A549 (cell line): ENCODE measurements at regions not wholly inside any gene's neighbourhood (a gene's known extent, or its start where the extent isn't known, plus 50 kb on each side); places are given as distances from the start of the nearest gene placed in this dataset.

Experiments
- CBX8 ChIP-seq: fragments of 200-600 bp; sonication (generic); IDR thresholded peaks from 2 replicates; pipeline ENCODE4 v1.6.1; 2016
- CTCF ChIP-seq: fragments of >200 bp; sonication (Bioruptor Twin); formaldehyde crosslinking; IDR thresholded peaks from 3 replicates; pipeline ENCODE4 v1.5.1; 2016
- EHMT2 ChIP-seq: fragments of 200-600 bp; sonication (generic); IDR thresholded peaks from 2 replicates; pipeline ENCODE4 v1.6.1; 2016; ENCODE audit warnings: antibody characterized with exemption, low read depth, mild to moderate bottlenecking, moderate library complexity
- NR3C1 ChIP-seq: fragments of >200 bp; sonication (Bioruptor Twin); formaldehyde crosslinking; IDR thresholded peaks from 3 replicates; pipeline ENCODE4 v1.6.1; 2017
- POLR2A ChIP-seq: IDR thresholded peaks from 2 replicates; pipeline ENCODE4 v1.6.1; 2012; ENCODE audit warnings: mild to moderate bottlenecking, low read length
- RAD21 ChIP-seq, 2 experiments: fragments of >200 bp in 1 of 2; sonication (Bioruptor Twin) in 1 of 2; formaldehyde crosslinking in 1 of 2; IDR thresholded peaks in 1 of 2; conservative IDR thresholded peaks in 1 of 2; 2 replicates in 1 of 2; 3 replicates in 1 of 2; pipeline ENCODE4 v1.6.1; 2012 to 2018; ENCODE audit warnings: inconsistent platforms in 1 of 2
- USF2 ChIP-seq: fragments of 450-650 bp; IDR thresholded peaks from 2 replicates; pipeline ENCODE4 v1.6.1; 2014; ENCODE audit warnings: antibody characterized with exemption

- TF ChIP-seq CBX8 (no peak), USF2 (no peak), CTCF (no peak), POLR2A (no peak), NR3C1 (no peak), RAD21 (conservative IDR thresholded peaks at IDR 0.05 in 1 of 2, IDR thresholded peaks at IDR 0.05 in 1 of 2) (no peak), EHMT2 (no peak)
These were observed 106.8 kb upstream of the NECTIN1 start for GRCh38 chr11:119835753-119836152.
